Astrocyte of the spinal cord (primary cell): ENCODE measurements at regions not wholly inside any gene's neighbourhood (a gene's known extent, or its start where the extent isn't known, plus 50 kb on each side); places are given as distances from the start of the nearest gene placed in this dataset.

Experiments
- DNase-seq: peaks from one replicate; pipeline ENCODE4 v3.0.0; 2011; ENCODE audit warnings: low read depth, low spot score
- H3K4me3 ChIP-seq: 2 replicates; pipeline ENCODE4 v1.5.1; 2011; ENCODE audit warnings: low read depth, mild to moderate bottlenecking, low read length, moderate library complexity
- CTCF ChIP-seq: IDR thresholded peaks from 2 replicates; pipeline ENCODE4 v1.5.1; 2012; ENCODE audit warnings: low read depth, mild to moderate bottlenecking, low read length, inconsistent platforms
- in situ Hi-C: cut with HindIII; loops from 2 replicates; pipeline ENCODE4 v1.10.0; 2017; ENCODE audit warnings: low sequenced_read_pairs

- no peak for DNase-seq
- no peak for TF ChIP-seq CTCF
- no peak overlapping the region for H3K4me3 ChIP-seq
- in situ Hi-C loops, result no loop called here
These were observed 62.3 kb upstream of the PAGE3 start for GRCh38 chrX:55326985-55327384.

- no peak overlapping the region for H3K4me3 ChIP-seq
- DNase-seq, result no peak
- no peak for TF ChIP-seq CTCF
- in situ Hi-C loops, result no loop called here
These were observed 70.6 kb upstream of the PAGE3 start for GRCh38 chrX:55335296-55335695.

- in situ Hi-C loops, result no loop called here
- DNase-seq, result no peak
- no peak for TF ChIP-seq CTCF
- H3K4me3 ChIP-seq, result no peak overlapping the region
These were observed 71.5 kb upstream of the PAGE3 start for GRCh38 chrX:55336176-55336575.

GRCh38 chrX:55340896-55341433 is 76.2 kb upstream of the PAGE3 start:
- in situ Hi-C loops, result no loop called here
- TF ChIP-seq CTCF, result no peak
- no peak for DNase-seq
- no peak overlapping the region for H3K4me3 ChIP-seq

GRCh38 chrX:55342533-55343501 is 78.1 kb upstream of the PAGE3 start:
- in situ Hi-C loops, result no loop called here
- H3K4me3 ChIP-seq, result no peak overlapping the region
- peak; percentile 20 for TF ChIP-seq CTCF
- DNase-seq, result no peak

GRCh38 chrX:55356609-55357008 is 91.9 kb upstream of the PAGE3 start:
- in situ Hi-C loops, result no loop called here
- no peak overlapping the region for H3K4me3 ChIP-seq
- no peak for DNase-seq
- TF ChIP-seq CTCF, result no peak
